ENCODE measurements at regions not wholly inside any gene's neighbourhood (a gene's known extent, or its start where the extent isn't known, plus 50 kb on each side); places are given as distances from the start of the nearest gene placed in this dataset.

- DNase-seq (ENCODE audit: low read depth), result no peak
- TF ChIP-seq, protein P1, sequence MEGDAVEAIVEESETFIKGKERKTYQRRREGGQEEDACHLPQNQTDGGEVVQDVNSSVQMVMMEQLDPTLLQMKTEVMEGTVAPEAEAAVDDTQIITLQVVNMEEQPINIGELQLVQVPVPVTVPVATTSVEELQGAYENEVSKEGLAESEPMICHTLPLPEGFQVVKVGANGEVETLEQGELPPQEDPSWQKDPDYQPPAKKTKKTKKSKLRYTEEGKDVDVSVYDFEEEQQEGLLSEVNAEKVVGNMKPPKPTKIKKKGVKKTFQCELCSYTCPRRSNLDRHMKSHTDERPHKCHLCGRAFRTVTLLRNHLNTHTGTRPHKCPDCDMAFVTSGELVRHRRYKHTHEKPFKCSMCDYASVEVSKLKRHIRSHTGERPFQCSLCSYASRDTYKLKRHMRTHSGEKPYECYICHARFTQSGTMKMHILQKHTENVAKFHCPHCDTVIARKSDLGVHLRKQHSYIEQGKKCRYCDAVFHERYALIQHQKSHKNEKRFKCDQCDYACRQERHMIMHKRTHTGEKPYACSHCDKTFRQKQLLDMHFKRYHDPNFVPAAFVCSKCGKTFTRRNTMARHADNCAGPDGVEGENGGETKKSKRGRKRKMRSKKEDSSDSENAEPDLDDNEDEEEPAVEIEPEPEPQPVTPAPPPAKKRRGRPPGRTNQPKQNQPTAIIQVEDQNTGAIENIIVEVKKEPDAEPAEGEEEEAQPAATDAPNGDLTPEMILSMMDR (conservative IDR thresholded peaks at IDR 0.05; ENCODE audit: low read depth, low read length), result no peak
- no peak overlapping the region for H3K4me3 ChIP-seq (ENCODE audit: low read depth, low read length)
Observed at GRCh38 chr20:10134176-10134575, 84.5 kb upstream of the SNAP25 start.

GRCh38 chr20:10135438-10135837 is 83.2 kb upstream of the SNAP25 start:
- no peak for DNase-seq (ENCODE audit: low read depth)
- TF ChIP-seq, protein P1 (conservative IDR thresholded peaks at IDR 0.05; ENCODE audit: low read depth, low read length), result no peak
- no peak overlapping the region for H3K4me3 ChIP-seq (ENCODE audit: low read depth, low read length)

DNA sequence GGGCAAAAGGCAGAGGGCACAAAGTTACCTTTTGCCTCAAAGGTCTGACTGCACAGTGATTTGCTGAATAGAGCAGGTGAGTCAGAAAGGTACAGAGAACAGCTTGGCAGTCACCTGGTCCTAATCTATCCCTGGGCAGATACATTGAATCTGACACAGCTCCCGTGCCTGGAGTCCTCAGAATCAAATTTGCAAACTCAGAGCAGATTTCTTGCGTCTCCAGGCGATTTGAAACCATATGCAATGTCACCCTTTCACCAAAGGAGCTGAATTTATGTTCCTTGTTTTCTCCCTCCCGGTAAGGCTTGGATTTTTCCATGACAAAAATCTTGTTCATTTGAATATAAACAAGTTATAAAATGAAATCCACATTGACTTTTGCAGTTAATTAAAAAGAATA is 81.6 kb upstream of the SNAP25 start:
- no peak for DNase-seq (ENCODE audit: low read depth)
- H3K4me3 ChIP-seq (ENCODE audit: low read depth, low read length), result no peak overlapping the region
- TF ChIP-seq, protein P1 (conservative IDR thresholded peaks at IDR 0.05; ENCODE audit: low read depth, low read length), result no peak

GRCh38 chr20:10137533-10137932 is 81.1 kb upstream of the SNAP25 start:
- TF ChIP-seq, protein P1 (conservative IDR thresholded peaks at IDR 0.05; ENCODE audit: low read depth, low read length), result no peak
- H3K4me3 ChIP-seq (ENCODE audit: low read depth, low read length), result no peak overlapping the region
- DNase-seq (ENCODE audit: low read depth), result no peak

- H3K4me3 ChIP-seq (ENCODE audit: low read depth, low read length), result no peak overlapping the region
- TF ChIP-seq, protein P1 (conservative IDR thresholded peaks at IDR 0.05; ENCODE audit: low read depth, low read length), result no peak
- DNase-seq (ENCODE audit: low read depth), result no peak
Observed at GRCh38 chr20:10157549-10157948, 61.1 kb upstream of the SNAP25 start.

GRCh38 chr20:10167040-10167439 is 51.6 kb upstream of the SNAP25 start:
- H3K4me3 ChIP-seq (ENCODE audit: low read depth, low read length), result no peak overlapping the region
- TF ChIP-seq, protein P1 (conservative IDR thresholded peaks at IDR 0.05; ENCODE audit: low read depth, low read length), result no peak
- DNase-seq (ENCODE audit: low read depth), result no peak

DNA sequence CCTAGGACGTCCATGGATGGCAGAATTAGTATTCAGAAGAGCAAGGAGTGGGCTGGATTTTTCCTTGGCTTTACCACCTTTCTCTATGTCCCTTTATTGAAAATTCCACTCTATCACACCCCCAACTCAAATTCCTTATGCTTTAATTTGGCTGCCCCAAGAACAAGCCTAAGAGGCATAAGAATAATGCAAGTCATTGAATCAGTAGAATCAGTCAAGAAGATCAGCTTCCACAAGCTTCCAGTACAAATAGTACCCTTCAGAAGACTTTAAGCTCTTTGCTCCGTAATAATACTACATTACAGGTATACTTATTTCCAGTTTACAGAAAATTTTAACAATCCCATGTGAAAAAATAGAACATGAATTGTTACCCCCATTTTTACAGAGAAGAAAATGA is 51.0 kb upstream of the SNAP25 start:
- TF ChIP-seq, protein P1 (conservative IDR thresholded peaks at IDR 0.05; ENCODE audit: low read depth, low read length), result no peak
- H3K4me3 ChIP-seq (ENCODE audit: low read depth, low read length), result no peak overlapping the region
- DNase-seq (ENCODE audit: low read depth), result no peak

Measured in choroid plexus epithelial cell (primary cell).